ENCODE measurements at regions not wholly inside any gene's neighbourhood (a gene's known extent, or its start where the extent isn't known, plus 50 kb on each side); places are given as distances from the start of the nearest gene placed in this dataset.

DNA sequence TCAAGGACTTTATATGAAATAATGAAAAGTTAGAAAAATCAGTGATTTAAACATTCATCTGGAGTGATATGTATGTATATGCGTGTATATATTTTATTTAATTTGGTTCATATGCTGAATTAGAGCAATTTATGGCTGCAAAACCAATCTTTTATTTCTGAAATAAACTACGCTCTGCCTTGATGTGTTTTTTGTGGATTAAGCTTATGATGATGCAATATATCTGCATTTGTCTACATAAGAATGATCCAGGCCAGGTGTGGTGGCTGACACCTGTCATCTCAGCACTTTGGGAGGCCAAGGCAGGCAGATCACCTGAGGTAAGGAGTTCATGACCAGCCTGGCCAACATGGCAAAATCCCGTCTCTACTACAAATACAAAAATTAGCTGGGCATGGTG lies 1842.3 kb upstream of the CDH6 start:
- no peak for TF ChIP-seq EZH2phosphoT487 (IDR thresholded peaks at IDR 0.05; ENCODE audit: low read depth)
- TF ChIP-seq, protein P1, sequence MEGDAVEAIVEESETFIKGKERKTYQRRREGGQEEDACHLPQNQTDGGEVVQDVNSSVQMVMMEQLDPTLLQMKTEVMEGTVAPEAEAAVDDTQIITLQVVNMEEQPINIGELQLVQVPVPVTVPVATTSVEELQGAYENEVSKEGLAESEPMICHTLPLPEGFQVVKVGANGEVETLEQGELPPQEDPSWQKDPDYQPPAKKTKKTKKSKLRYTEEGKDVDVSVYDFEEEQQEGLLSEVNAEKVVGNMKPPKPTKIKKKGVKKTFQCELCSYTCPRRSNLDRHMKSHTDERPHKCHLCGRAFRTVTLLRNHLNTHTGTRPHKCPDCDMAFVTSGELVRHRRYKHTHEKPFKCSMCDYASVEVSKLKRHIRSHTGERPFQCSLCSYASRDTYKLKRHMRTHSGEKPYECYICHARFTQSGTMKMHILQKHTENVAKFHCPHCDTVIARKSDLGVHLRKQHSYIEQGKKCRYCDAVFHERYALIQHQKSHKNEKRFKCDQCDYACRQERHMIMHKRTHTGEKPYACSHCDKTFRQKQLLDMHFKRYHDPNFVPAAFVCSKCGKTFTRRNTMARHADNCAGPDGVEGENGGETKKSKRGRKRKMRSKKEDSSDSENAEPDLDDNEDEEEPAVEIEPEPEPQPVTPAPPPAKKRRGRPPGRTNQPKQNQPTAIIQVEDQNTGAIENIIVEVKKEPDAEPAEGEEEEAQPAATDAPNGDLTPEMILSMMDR (IDR thresholded peaks at IDR 0.05; ENCODE audit: low read depth, low read length) = no peak

All from OCI-LY3 (cell line).